Keratinocyte (primary cell): ENCODE measurements at regions not wholly inside any gene's neighbourhood (a gene's known extent, or its start where the extent isn't known, plus 50 kb on each side); places are given as distances from the start of the nearest gene placed in this dataset.

Experiments used
- DNase-seq: peaks from one replicate; pipeline ENCODE4 v3.0.0-alpha.2; 2011; ENCODE audit warnings: low read depth, missing footprints, low spot score
- FAIRE-seq: peaks from 2 replicates; lab custom pipeline; 2011; peaks lifted over from hg19 to GRCh38; lab: Jason Lieb, UNC
- H2AFZ ChIP-seq: 2 replicates; pipeline ENCODE4 v1.6.0; 2012; ENCODE audit warnings: low read length, control low read depth, inconsistent platforms; ENCODE audit not compliant: control insufficient read depth
- H3K27ac ChIP-seq: 2 replicates; pipeline ENCODE4 v1.5.1; 2011; ENCODE audit warnings: low read length; ENCODE audit not compliant: control insufficient read depth, insufficient read depth
- H3K27me3 ChIP-seq: 3 replicates; pipeline ENCODE4 v1.6.0; 2011; ENCODE audit warnings: low read length; ENCODE audit not compliant: control insufficient read depth, insufficient read depth; ENCODE audit errors: extremely low read depth
- H3K36me3 ChIP-seq, 2 experiments: 2 replicates in 1 of 2; 3 replicates in 1 of 2; pipeline ENCODE4 v1.5.1; 2011; ENCODE audit warnings: low read length in 2 of 2, mild to moderate bottlenecking in 1 of 2; ENCODE audit not compliant: control insufficient read depth in 2 of 2, insufficient read depth in 2 of 2; ENCODE audit errors: extremely low read depth in 1 of 2
- H3K4me1 ChIP-seq: 3 replicates; pipeline ENCODE4 v1.5.1; 2011; ENCODE audit warnings: low read length; ENCODE audit not compliant: control insufficient read depth, insufficient read depth; ENCODE audit errors: extremely low read depth
- H3K4me2 ChIP-seq: 3 replicates; pipeline ENCODE4 v1.6.0; 2011; ENCODE audit warnings: low read depth, low read length; ENCODE audit not compliant: control insufficient read depth, insufficient read depth; ENCODE audit errors: extremely low read depth
- H3K4me3 ChIP-seq, 3 experiments: fragments of 200-600 bp in 1 of 3; sonication (generic) in 1 of 3; 2 replicates in 2 of 3; 3 replicates in 1 of 3; pipeline ENCODE4 v1.5.1; 2011 to 2016; ENCODE audit warnings: low read length in 3 of 3, mild to moderate bottlenecking in 3 of 3, control low read depth in 2 of 3, inconsistent platforms in 1 of 3, low read depth in 1 of 3, mixed read lengths in 1 of 3, mixed run types in 1 of 3, moderate library complexity in 1 of 3; ENCODE audit not compliant: control insufficient read depth in 2 of 3, insufficient read depth in 2 of 3; ENCODE audit errors: extremely low read depth in 1 of 3
- H3K79me2 ChIP-seq: 2 replicates; pipeline ENCODE4 v1.6.0; 2012; ENCODE audit warnings: low read length; ENCODE audit not compliant: control insufficient read depth, insufficient read depth
- H3K9ac ChIP-seq: 3 replicates; pipeline ENCODE4 v1.6.0; 2011; ENCODE audit warnings: low read length; ENCODE audit not compliant: control insufficient read depth, insufficient read depth; ENCODE audit errors: extremely low read depth
- H3K9me1 ChIP-seq: 3 replicates; pipeline ENCODE4 v1.6.0; 2011; ENCODE audit warnings: low read length; ENCODE audit not compliant: control insufficient read depth, insufficient read depth; ENCODE audit errors: extremely low read depth
- H3K9me3 ChIP-seq: 2 replicates; pipeline ENCODE4 v1.5.1; 2012; ENCODE audit warnings: low read depth, low read length; ENCODE audit not compliant: control insufficient read depth
- H4K20me1 ChIP-seq: 3 replicates; pipeline ENCODE4 v1.6.0; 2011; ENCODE audit warnings: low read length; ENCODE audit not compliant: control insufficient read depth, insufficient read depth; ENCODE audit errors: extremely low read depth
- EZH2 ChIP-seq: IDR thresholded peaks from one replicate; pipeline ENCODE4 v1.6.1; 2012; ENCODE audit warnings: inconsistent platforms, mild to moderate bottlenecking, low read length, moderate library complexity
- dilution Hi-C: fragments of 300-500 bp; cut with MboI; formaldehyde crosslinking; loops from one replicate; pipeline ENCODE4 v1.7.0; 2020; ENCODE audit warnings: low sequenced_read_pairs; ENCODE audit not compliant: extremely low pct_ligation_motif_present
- TF ChIP-seq, protein P1 (sequence below), 3 experiments: IDR thresholded peaks in 1 of 3; conservative IDR thresholded peaks in 1 of 3; optimal IDR thresholded peaks in 1 of 3; 2 replicates in 2 of 3; 3 replicates in 1 of 3; pipeline versions ENCODE3 to v1.5.1; 2011; ENCODE audit warnings: low read length in 3 of 3, mild to moderate bottlenecking in 3 of 3, moderate library complexity in 2 of 3, control low read depth in 1 of 3, inconsistent platforms in 1 of 3; ENCODE audit not compliant: insufficient read depth in 2 of 3; ENCODE audit errors: extremely low read depth in 1 of 3

DNA sequence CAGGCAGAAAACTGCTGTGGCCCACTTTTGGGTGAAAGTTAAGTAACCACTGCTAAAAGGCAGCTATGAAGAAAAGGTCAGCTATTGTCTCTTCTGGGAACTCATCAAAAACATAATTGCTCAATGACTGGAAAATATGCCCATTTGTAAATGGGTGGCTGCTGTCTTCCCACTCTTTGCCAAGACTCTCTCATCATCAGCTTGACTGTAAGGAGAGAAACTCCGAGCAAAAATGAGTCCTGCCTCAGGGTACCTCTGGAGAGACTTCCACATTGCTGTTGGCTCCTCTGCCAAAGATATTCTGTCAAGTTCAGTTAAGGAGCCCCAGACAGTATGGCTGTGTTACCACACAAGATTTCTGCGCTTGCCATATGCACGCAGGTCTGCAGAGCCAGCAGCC lies 138.7 kb downstream of the BBOX1 start:
- no peaks in the 10 kb centered on the region for H3K9me1 ChIP-seq
- no peaks in the 10 kb centered on the region for H3K36me3 ChIP-seq
- H3K27ac ChIP-seq = no peak overlapping the region
- dilution Hi-C loops = loop anchor here (25.0 kb wide), 2 partner anchors 108 to 308 kb away; no protein-coding TSS in a partner anchor
- H3K79me2 ChIP-seq = no peaks in the 10 kb centered on the region
- DNase-seq = no peak
- no peaks in the 10 kb centered on the region for H4K20me1 ChIP-seq
- H3K27me3 ChIP-seq = no peaks in the 10 kb centered on the region
- FAIRE-seq = no peak
- TF ChIP-seq, protein P1, sequence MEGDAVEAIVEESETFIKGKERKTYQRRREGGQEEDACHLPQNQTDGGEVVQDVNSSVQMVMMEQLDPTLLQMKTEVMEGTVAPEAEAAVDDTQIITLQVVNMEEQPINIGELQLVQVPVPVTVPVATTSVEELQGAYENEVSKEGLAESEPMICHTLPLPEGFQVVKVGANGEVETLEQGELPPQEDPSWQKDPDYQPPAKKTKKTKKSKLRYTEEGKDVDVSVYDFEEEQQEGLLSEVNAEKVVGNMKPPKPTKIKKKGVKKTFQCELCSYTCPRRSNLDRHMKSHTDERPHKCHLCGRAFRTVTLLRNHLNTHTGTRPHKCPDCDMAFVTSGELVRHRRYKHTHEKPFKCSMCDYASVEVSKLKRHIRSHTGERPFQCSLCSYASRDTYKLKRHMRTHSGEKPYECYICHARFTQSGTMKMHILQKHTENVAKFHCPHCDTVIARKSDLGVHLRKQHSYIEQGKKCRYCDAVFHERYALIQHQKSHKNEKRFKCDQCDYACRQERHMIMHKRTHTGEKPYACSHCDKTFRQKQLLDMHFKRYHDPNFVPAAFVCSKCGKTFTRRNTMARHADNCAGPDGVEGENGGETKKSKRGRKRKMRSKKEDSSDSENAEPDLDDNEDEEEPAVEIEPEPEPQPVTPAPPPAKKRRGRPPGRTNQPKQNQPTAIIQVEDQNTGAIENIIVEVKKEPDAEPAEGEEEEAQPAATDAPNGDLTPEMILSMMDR (optimal IDR thresholded peaks at IDR 0.05 in 1 of 3, IDR thresholded peaks at IDR 0.05 in 1 of 3, conservative IDR thresholded peaks at IDR 0.05 in 1 of 3; ENCODE audit: extremely low read depth in 1 of 3, insufficient read depth in 2 of 3, low read length in 3 of 3) = no peak
- TF ChIP-seq EZH2 = no peak
- peaks cover 6% of the 10 kb centered on the region for H3K4me1 ChIP-seq
- no peaks in the 10 kb centered on the region for H3K9me3 ChIP-seq
- no peak overlapping the region for H2AFZ ChIP-seq
- H3K4me2 ChIP-seq = no peak overlapping the region
- H3K4me3 ChIP-seq = no peak overlapping the region
- H3K9ac ChIP-seq = no peak overlapping the region

DNA sequence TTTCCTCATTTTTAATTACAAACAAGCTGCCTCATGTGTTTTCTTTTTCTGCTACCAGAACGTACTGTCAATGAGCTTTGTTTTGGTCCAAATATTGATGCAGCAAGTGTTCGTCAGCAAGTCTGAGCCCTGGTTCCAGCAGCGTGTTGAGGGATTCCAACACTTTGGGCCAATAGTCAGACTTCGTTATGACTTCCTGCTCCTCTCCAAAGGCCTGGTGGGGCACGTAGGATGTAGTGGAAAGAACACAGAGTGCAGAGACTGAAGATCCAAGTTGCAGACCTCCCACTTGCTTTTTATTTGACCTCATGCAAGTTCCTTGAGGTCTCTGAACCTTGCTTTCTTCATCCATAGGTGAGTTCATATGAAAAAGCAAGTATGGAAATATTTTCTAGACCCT lies 138.2 kb downstream of the BBOX1 start:
- H2AFZ ChIP-seq = no peak overlapping the region
- H3K4me2 ChIP-seq = no peak overlapping the region
- no peaks in the 10 kb centered on the region for H3K36me3 ChIP-seq
- no peaks in the 10 kb centered on the region for H3K9me3 ChIP-seq
- dilution Hi-C loops = loop anchor here (25.0 kb wide), 2 partner anchors 108 to 308 kb away; no protein-coding TSS in a partner anchor
- no peaks in the 10 kb centered on the region for H3K9me1 ChIP-seq
- H3K27ac ChIP-seq = no peak overlapping the region
- H3K9ac ChIP-seq = no peak overlapping the region
- peaks cover 9% of the 10 kb centered on the region for H3K4me1 ChIP-seq
- H3K79me2 ChIP-seq = no peaks in the 10 kb centered on the region
- no peaks in the 10 kb centered on the region for H4K20me1 ChIP-seq
- H3K4me3 ChIP-seq = no peak overlapping the region
- FAIRE-seq (no peak), DNase-seq (no peak)
- no peak for TF ChIP-seq EZH2
- TF ChIP-seq, protein P1 (optimal IDR thresholded peaks at IDR 0.05 in 1 of 3, IDR thresholded peaks at IDR 0.05 in 1 of 3, conservative IDR thresholded peaks at IDR 0.05 in 1 of 3; ENCODE audit: extremely low read depth in 1 of 3, insufficient read depth in 2 of 3, low read length in 3 of 3) = no peak
- no peaks in the 10 kb centered on the region for H3K27me3 ChIP-seq
